ENCODE measurements at regions not wholly inside any gene's neighbourhood (a gene's known extent, or its start where the extent isn't known, plus 50 kb on each side); places are given as distances from the start of the nearest gene placed in this dataset.

DNA sequence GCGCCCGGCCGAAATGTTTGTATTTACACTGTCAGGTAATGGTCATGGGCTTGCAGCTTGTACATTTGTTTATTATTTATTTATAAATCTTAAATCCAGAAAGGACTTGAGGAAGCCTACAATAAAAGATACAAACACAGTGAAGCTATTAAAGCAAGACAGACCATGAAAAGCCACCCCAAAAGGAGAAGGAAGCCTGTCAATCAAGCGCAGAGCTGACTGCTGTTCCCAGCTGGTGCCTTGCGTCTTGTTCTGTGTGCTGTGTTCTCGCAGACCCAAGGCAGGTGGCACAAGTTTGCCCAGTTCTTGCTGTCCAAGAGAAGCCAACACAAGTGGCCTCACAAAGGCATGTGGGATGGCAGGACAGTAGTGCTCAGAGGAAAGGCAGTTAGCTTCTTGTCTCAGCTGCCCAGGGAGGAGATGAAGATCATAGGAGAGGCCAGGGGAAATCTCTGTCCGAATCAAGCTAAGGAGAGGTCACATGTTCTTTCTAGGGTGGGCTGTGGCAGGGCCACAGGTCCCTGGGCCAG is 73.2 kb downstream of the SLC25A47 start:
- DNase-seq (ENCODE audit: low spot score), result no peak
- ATAC-seq, result no peak
- intact Hi-C loops (cut with DNase I), result loop anchor here (10.0 kb wide), 1 partner anchor 1238 kb away; no protein-coding TSS in a partner anchor

DNA sequence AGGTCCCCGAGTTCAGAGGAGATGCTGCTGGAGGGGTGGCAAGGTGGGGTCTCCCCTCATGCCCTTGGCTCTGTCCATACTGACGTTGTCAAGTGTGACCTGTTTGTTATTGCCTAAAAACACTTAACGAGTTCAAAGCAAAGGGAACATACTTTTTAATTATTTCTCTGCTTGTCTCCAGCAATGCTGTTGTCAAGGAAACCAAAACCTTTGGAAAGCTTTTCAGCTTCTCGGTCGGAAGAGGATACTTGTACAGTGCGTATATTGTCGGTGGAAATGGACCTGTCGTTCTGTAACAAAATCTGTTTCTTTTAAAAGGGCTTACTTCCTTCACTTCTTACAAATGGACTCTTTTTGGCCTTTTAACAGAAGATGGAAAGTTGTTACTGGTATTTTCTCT is 73.9 kb downstream of the SLC25A47 start:
- ATAC-seq (no peak), DNase-seq (ENCODE audit: low spot score) (no peak)
- intact Hi-C loops (cut with DNase I), result loop anchor here (10.0 kb wide), 1 partner anchor 1238 kb away; no protein-coding TSS in a partner anchor

DNA sequence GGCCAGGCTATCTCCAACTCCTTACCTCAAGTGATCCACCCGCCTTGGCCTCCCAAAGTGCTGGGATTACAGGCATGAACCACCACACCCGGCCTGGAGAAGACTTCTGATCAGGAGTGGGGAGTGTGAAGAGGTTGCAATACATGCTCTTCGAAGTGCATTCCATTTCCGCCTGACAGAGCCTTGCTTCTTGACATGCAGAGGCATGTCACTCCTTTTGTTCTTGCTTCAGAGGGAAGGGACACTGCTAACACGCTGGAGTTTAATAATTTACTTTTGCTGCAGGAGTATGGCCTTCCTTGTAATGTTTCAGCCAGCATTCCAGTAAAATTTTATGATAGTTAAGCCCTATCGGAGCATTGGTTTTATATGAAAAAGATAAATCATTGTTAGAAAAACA is 74.9 kb downstream of the SLC25A47 start:
- DNase-seq (ENCODE audit: low spot score), result no peak
- ATAC-seq, result no peak
- intact Hi-C loops (cut with DNase I), result loop anchor here (10.0 kb wide), 1 partner anchor 1237 kb away; no protein-coding TSS in a partner anchor

DNA sequence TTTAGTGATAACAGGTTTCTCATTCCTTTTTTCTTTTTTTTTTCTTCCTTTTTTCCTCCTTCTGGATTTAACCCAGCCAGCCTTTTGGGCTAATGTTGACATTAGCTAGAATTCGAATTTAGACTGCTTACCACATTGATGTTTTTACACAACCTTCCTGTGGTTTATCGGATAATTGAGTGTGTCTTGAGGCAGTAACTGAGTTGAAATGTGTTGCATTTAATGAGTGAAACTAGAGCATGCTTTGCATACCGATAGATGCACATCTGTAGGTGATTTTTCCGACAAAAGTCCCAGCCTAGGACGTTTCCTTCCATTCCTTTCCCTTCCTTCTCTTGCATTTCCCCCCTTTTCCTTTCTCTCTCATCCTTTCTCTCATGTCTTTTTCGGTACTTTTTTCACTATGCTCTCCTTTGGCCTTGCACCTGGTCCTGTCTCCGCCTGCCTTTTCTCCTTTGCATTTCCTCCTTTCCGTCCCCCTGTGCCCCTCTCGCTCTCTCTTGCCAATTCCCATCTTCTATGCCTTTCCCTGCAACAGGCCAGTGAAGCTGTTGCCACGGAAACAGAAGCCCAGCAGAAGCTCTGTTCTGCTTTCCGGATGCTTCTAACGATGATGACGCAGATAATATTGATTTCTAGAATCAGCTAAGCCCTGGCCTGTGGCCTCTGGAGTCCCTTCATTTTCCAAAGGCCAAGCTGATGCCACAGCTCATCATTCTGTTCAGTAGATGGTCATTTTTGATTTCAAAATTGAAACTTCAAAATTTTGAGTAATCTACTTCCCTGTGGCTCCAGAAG is 76.1 kb downstream of the SLC25A47 start:
- intact Hi-C loops (cut with DNase I), result loop anchor here (10.0 kb wide), 1 partner anchor 1236 kb away; no protein-coding TSS in a partner anchor
- ATAC-seq (no peak), DNase-seq (ENCODE audit: low spot score) (no peak)

DNA sequence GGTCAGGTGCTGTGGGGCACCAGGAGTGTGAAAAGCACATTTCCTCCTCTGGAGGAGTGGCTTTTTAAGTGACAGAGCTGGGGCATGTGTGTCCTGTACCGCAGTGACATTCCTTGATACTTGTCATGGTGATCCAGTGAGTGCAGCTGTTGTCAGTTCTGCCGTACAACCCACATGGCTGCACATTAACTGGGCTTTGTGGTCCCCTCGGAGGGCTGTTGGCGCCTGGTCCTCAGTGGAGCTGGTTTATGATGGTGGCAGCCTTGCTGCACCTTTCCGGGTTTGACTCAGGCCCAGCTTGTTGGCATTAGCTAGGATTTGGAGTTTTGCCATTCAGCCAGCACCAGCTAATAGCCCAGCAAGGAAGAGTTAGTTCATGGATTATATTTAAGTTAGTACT is 77.0 kb downstream of the SLC25A47 start:
- no peak for ATAC-seq
- DNase-seq (ENCODE audit: low spot score), result no peak
- intact Hi-C loops (cut with DNase I), result no loop called here

DNA sequence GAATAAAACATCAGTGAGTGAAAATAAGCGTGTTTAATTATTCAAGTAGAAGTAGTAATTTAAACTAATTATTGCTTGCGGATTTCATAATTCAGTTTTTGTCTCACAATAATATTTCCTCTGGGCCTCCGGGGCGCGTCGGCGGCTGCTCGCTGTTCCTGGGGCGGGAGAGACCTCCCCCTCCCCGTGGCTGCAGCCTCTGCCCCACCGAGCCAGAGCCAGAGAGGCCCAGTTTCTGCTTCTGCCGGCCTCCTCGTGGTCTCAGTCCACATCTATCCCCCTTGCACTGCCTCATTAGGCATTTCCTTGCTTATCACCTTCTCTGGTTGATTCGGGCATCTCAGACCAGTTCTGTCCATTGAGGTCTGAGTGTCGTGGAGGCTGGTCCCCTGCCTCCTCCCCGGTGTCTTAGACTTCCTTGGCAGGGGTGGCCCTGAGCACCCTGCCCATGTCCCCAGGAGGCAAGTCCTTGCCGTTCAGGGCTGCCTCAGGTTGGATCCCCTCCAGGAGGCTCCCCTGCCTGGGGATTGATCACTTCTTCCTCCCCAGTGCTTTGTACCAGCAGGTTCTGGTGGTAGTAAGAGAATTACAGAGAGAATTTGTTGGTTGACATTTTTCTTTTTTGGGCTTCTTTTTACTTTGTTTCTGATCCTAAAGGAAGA is 78.0 kb downstream of the SLC25A47 start:
- DNase-seq (ENCODE audit: low spot score) (no peak), ATAC-seq (no peak)
- intact Hi-C loops (cut with DNase I), result no loop called here

DNA sequence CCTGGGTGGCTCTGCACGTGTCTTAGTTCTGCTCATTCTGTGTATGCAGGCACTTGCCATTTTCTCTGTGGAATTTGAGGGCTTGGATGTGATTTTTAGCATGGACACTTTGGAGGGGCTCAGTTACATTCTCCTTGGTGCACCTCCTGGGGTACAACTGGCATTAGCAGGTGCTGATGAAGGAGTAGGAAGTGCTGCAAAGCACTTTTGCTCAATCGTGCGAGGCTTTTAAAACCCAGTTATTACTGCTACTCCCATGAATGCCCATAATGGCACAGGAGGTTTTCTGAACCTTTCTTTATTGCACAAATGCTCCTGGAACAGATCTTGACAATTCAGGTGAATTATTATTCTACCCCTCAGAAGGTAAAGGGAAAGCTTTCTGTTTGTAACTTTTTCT is 78.7 kb downstream of the SLC25A47 start:
- intact Hi-C loops (cut with DNase I), result no loop called here
- ATAC-seq, result no peak

DNA sequence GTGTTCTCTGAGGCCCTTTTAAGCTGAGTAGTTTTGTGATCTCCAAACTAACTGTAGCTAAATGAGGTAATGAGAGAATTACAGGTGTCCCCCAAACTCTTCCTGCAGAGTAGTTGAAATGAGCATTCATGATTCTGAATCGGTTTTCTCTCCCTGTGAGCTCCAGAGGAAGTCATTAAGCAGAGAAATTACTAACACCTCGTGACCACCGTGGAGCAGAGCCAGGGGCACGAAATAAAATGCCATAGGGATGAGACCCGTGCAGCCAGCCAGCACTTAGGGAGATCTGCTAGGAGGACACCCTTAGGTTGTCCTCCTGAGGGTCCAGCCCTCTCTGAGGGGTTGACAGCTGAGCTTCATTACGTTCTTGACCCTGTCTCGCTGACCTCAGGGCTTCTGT is 79.5 kb downstream of the SLC25A47 start:
- intact Hi-C loops (cut with DNase I), result no loop called here
- DNase-seq (ENCODE audit: low spot score), result no peak
- no peak for ATAC-seq

More for the DNA sequence above, 78.7 kb downstream of the SLC25A47 start:
- no peak for DNase-seq (ENCODE audit: low spot score)

DNA sequence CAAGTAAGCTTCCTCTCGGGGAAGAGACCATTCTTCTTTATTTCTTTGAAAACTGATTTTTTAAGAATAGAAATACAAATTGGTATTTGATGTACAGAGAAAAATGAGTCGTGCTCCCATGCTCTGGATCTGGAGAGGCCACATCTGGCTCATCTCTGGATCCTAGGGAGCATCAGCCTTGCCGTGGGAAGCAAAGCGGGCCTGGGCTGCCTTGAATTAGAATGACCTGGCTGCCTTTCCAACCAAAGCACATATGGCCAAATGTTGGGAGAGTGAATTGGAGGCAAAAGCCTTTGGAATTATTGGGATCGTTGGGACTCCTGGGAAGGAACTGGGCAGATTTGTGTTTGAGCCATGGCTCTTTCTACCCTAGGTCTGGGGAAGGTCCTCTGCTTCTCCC is 80.0 kb downstream of the SLC25A47 start:
- intact Hi-C loops (cut with DNase I), result no loop called here
- ATAC-seq (no peak), DNase-seq (ENCODE audit: low spot score) (no peak)

DNA sequence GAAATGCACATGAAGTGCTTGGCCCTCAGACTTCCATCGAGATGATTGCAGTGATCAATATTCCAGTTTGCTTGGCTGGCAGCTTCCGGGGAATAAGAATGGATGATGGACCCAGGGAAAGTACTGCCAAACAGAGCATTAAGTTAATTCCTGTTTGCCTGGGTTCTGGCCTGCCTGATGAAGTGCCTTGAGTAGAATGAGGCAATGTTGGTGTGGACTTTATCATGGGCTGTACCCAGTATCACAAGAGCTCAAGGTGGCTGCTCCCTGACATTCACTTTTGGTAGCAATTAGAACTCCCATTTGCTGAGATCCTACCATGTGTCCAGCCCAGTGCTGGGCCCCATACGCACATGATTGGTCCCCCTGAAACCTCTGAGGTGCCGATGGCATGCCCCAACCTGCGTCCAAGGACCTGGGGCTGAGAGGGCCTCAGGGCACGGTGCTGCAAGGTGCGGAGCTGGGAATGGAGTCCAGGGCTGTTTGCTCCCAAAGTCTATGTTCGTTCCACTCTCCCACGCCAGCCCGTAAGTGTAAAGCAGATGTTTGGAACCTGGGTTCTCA is 80.7 kb downstream of the SLC25A47 start:
- DNase-seq (ENCODE audit: low spot score) (no peak), ATAC-seq (no peak)
- intact Hi-C loops (cut with DNase I), result no loop called here

DNA sequence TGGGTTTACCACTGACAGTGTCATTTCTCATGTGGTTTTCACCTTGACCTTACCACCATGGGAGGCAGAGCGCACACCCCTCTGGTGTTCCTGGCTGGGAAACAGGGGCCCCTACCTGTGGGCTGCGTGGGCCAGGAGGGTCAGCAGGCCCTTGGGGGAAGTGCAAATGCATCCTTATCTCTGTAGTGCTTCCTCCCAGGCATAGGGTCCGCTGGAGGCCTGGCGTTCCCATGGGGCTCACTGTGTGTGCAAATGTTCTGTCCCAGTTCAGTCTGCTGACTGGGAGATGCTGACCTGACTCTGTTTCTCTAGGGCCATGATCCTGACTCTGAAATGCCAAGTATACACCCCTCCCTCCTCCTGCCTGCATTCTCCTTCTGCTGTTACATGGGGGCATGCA is 81.3 kb downstream of the SLC25A47 start:
- ATAC-seq (no peak), DNase-seq (ENCODE audit: low spot score) (no peak)
- intact Hi-C loops (cut with DNase I), result no loop called here

DNA sequence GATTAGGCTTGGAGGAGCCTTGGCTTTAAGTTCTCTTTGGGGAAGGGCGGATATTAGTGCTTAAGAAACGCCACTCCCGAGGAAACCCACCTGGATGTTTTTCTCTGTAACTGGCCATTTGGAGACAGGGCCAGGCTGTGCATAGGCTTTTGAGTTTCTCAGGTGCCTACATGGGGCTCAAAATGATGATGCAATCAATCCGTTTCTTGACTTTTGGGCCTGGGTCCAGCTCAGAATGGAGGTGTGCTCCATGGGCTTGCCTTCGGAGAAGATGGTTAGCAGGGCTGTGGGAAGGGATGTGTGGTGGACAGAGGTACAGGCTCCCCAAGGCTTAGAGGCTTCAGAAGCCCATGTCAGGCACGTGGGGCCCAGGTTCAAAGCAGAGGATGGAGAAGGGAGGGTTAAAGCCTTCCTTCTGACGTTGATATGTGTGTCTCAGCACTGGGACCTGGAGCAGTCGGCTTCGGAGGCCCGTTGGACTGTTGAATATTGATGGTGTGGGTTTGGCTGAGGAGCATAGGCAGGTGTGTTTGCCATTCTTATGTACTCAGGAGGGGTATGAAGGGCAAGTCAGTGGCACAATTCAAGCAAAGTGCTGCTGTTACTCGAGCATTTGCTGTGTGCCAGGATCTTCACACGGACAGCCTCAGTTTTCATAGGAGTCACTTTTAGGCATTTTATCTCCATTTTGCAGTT is 82.8 kb downstream of the SLC25A47 start:
- ATAC-seq, result no peak
- intact Hi-C loops (cut with DNase I), result no loop called here
- no peak for DNase-seq (ENCODE audit: low spot score)

DNA sequence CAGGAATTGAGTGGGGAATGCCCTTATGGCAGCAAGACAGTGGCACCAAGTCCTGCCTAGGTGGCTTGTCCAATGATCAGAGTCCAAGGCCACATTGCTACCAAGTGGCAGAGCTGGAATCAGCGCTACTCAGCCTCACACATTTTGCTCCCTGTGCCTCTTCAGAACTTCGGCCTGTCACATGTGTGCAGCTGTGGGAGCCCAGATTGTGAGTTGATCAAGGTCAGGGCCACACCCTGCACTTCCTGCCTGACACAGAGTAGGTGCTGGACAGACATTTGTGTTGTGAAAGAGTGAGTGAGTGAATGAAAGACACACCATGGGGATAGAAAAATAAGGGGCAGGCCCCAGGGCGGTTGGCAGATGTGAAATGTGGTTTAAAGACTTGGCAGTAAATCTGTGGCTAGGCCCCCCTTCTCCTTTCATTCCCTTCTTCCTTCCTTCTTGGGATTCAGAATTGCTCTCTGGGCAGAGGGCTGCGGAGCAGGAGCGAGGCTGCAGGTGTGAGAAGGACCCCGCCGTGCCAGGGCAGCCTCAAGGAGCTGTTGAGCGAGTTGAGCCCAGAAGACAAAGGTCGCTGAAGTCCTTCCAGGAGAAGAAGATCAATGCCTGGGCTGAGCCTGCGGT is 83.5 kb downstream of the SLC25A47 start:
- intact Hi-C loops (cut with DNase I), result no loop called here
- peak; percentile 24 for ATAC-seq
- no peak for DNase-seq (ENCODE audit: low spot score)

DNA sequence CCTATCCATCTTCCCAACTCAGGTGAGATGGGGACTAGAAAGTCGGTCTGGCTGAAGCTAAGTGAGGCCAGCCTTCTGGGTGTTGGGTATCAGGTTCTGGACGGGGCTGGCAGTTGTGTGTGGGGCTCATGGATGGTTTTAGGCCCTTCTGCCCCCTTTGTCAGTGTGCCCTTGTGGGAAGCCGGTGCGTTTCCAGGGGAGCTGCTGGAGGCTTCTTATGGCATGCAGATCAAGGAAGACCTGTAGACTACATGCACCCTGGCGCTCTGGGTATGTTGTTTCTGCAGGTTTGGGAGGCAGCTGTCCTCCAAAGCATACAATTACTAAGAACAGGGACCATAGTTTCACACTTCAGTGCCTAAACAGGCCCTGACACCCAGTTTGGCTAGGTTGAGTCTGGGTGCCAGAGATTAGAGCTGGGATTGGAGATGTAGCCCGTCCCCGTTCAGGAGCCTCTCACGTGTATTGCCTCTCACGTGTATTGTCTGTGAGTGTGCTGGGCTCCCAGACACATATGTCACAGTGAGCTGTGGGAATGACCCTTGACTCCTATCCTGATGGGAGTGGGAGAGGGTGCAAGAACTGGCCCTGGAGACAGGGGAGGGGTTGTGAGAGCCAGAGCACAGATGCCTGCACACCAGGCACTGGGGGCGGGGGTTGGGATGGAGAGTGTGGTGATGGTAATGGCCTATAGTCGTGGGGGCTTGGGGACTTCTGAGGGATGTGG is 84.4 kb downstream of the SLC25A47 start:
- DNase-seq (ENCODE audit: low spot score) (no peak), ATAC-seq (no peak)
- intact Hi-C loops (cut with DNase I), result no loop called here

DNA sequence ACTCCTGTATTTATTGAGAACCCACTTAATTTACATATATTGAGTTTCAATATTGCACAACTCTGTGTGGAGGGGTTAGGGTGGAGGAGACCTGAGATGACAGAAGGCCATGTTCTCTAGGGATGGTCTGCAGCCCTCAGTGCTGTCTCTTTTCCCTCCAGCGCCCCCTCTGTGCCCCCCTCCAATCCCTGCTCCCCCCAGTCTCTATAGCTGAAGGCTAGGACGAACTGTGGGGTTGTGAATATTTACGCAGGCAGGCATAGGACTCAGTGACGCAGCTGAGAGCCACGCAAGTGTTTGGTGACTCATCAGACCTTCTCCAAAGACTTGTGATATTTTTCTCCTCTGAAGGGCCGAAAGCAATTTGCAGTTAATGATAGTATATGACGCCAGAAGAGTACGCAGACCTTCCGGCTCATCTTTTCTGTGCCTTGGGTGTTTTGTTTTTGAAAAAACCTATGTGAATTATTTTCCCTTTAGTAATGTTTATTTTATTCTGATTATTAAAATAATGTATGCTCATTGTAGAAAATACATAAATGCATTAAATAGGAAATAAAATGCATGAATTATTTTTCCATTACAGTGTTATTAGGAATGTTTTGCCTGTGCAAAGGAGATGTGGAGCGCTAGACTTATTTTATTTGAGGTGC is 85.3 kb downstream of the SLC25A47 start:
- no peak for ATAC-seq
- intact Hi-C loops (cut with DNase I), result no loop called here

DNA sequence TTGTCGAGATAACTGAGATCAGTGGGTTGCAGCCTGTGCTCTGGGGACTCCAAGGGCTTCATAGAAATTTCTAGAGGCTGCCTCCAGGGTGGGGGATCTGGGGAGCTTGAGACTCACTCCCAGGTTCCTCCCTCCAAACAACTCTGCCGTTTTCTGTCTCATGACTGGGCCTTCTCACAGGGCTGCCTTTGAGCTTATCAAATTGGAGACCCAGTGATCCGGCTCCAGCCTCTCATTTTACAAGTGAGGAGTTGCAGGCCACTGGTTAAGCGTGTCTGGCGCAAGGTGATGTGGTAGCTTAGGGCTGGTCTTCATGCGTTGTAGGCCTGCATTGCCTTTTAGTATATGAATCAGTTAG is 85.8 kb downstream of the SLC25A47 start:
- intact Hi-C loops (cut with DNase I), result no loop called here
- DNase-seq (ENCODE audit: low spot score) (no peak), ATAC-seq (no peak)

More for the DNA sequence above, 85.3 kb downstream of the SLC25A47 start:
- no peak for DNase-seq (ENCODE audit: low spot score)

DNA sequence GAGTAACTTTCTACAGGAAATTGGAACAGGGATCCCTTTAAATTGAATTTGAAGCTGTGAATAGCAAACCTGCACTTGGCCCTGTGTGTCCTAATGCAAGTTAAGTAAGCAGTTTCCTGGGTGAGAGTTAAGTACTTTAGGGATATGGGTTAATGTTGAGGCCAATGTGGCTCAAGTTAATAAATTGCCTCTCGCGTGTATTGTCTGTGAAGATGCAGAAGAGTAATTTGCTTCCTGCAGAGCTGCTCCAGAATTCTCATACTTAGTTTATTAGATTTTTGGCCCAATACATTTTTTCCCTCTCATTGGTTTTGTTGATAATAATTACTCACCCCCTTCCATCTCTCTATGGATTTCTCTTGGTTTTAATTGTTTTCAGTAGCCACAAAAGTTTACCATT is 86.5 kb downstream of the SLC25A47 start:
- intact Hi-C loops (cut with DNase I), result no loop called here
- ATAC-seq (no peak), DNase-seq (ENCODE audit: low spot score) (no peak)

DNA sequence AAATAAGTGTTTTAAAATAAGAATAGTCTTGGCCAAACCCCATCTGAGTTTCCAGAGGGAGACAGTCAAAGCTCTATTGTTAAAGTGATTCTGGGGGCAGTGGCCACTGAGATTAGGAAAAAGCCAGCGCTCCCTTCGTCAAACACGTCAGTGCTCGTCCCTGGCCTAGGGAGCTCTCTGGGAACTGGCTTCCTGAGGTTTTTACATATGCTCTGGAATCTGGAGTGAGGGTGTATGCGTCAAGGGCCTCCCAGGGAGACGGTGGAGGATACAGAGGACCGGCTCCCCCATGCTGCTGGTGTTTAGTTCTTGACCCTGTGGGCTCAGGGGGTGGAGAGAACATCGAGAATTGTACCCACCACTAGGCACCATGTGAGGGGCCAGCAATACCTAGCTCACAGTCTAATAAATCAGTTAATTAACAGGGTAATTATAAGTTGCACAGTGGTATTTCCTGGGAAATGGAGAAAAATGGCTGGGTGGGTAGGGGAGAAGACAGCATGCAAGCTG is 87.0 kb downstream of the SLC25A47 start:
- peak; percentile 42 for ATAC-seq
- DNase-seq (ENCODE audit: low spot score), result no peak
- intact Hi-C loops (cut with DNase I), result no loop called here

All from sciatic nerve (tissue), 2 donors.